AG09319 (cell line): ENCODE measurements at regions not wholly inside any gene's neighbourhood (a gene's known extent, or its start where the extent isn't known, plus 50 kb on each side); places are given as distances from the start of the nearest gene placed in this dataset.

ENCODE experiments used
- DNase-seq: peaks from one replicate; pipeline ENCODE4 v3.0.0-alpha.2; 2010; ENCODE audit warnings: low read depth; ENCODE audit errors: extremely low read depth
- TF ChIP-seq, protein P1 (sequence below): IDR thresholded peaks from 2 replicates; pipeline ENCODE4 v1.5.1; 2011; ENCODE audit warnings: low read depth, mild to moderate bottlenecking, inconsistent platforms, low read length, moderate library complexity

DNA sequence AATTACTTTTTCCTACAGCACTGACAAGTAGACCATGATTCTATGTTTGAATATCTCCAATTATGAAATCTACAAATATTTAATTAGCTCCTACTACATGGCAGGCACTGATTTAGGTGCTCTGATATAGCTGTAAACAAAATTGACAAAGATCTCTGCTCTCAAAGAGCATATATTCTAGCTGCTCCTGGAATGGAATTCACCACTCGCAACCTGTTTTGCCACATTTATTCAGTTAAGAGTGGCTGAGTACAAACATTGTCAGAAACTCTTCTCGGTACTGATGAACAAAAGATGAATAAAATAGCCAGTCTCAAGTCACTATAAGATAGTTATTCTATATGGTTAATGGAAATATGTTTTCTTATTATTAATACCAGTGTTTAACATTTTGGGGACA, 114.2 kb upstream of the PDE4D start:
- DNase-seq, result no peak
- TF ChIP-seq, protein P1, sequence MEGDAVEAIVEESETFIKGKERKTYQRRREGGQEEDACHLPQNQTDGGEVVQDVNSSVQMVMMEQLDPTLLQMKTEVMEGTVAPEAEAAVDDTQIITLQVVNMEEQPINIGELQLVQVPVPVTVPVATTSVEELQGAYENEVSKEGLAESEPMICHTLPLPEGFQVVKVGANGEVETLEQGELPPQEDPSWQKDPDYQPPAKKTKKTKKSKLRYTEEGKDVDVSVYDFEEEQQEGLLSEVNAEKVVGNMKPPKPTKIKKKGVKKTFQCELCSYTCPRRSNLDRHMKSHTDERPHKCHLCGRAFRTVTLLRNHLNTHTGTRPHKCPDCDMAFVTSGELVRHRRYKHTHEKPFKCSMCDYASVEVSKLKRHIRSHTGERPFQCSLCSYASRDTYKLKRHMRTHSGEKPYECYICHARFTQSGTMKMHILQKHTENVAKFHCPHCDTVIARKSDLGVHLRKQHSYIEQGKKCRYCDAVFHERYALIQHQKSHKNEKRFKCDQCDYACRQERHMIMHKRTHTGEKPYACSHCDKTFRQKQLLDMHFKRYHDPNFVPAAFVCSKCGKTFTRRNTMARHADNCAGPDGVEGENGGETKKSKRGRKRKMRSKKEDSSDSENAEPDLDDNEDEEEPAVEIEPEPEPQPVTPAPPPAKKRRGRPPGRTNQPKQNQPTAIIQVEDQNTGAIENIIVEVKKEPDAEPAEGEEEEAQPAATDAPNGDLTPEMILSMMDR, result no peak

DNA sequence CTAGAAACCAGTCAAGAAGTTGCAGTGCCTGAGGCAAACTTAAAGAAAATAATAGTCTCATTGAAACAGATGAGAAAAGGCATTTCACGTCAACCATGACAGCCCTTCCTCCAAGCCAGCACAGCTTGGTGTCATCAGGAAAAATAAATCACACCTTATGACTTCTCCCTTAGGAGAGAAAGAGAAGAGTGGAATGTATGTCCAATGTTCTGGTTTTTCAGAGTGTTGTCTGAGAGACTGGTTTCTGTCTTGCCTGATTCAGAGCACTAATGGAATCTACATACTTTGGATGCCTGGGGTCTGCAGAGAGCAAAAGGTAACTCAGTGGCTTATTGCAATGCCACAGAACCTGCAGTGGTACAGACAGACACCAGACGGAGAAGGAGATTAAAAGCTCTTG, 105.5 kb upstream of the PDE4D start:
- DNase-seq, result no peak
- TF ChIP-seq, protein P1, result no peak

DNA sequence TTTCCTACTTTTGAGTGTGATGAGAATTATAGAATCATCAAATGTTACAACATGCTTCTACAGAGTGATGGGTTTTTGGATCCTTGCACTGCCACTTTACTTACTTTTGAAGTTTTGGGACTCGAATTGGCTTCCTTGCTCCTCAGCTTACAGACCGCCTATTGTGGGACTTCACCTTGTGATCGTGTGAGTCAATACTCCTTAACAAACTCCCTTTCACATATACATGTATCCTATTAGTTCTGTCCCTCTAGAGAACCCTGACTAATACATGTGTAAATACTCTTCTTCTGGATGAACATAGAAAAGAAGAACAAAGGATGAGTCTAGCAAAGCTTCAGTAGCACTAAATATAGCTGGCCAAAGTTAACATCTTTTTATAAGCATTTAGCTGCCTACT, 98.7 kb upstream of the PDE4D start:
- no peak for DNase-seq
- TF ChIP-seq, protein P1, result no peak

DNA sequence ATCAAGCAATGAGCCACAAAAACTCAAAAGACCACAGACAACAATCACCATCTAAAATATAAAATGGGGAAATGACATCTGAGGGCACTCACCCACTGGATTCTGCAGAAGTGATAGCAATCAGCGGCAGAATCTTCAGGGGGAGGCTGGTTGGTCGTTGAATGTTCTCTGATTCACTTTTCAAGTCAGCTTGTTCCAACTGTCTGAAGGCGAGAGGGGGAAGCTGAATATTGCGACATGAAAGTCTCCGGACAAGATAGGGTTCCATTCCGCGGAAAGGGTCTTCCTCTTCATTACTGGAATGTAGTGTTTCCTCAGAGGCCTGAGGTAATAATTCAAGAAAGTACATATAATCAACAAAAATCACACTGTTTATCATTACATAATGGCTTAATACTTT, 94.9 kb upstream of the PDE4D start:
- no peak for DNase-seq

DNA sequence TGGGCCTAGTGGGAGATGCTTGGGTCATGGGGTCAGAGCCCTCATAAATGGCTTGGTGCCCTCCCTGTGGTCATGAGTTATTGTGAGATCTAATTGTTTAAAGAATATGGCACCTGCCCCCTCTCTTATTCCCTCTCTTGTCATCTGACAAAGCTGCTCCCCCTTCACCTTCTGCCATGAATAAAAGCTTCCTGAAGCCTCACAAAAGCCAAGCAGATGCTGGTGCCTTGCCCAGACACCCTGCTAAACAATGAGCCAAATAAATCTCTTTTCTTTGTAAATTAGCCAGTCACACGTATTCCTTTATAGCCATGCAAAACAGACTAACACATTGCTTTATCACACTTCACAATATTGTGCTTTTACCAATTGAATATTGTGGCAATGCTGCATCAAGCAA, 82.8 kb upstream of the PDE4D start:
- TF ChIP-seq, protein P1, result no peak
- no peak for DNase-seq

More for the DNA sequence above, 94.9 kb upstream of the PDE4D start:
- TF ChIP-seq, protein P1, result no peak

DNA sequence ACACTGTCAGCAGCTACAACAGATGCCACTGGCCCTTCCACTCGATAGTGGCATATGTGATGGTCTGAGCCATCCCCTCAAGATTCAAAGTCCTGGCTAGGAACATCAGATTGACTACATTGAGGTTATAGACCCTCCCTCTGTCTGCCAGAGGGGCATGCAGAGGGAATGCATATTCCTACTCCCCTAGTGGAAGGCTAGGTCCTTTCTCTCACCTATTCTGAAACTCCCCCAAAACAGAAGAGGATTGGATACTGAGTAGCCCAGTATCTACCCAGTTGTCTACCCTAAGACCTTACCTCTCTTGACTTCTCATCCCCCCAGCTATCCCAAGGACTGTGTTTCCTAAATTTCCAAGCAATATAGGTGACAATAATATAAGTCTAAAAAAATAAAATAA, 78.5 kb upstream of the PDE4D start:
- TF ChIP-seq, protein P1, result no peak
- no peak for DNase-seq

DNA sequence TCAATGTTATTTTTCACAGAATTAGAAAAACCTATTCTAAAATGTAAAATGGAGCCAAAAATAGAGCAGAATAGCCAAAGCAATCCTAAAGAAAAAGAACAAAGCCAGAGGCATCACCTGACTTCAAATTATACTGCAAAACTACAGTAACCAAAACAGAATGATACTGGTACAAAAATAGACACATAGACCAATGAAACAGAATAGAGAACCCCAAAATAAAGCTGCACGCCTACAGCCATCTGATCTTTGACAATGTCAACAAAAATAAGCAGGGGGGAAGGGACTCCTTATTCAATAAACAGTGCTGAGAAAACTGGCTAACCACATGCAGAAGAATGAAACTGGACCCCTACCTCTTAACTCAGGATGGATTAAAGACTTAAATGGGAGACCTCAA, 65.8 kb upstream of the PDE4D start:
- TF ChIP-seq, protein P1, result no peak
- DNase-seq, result no peak
